DOHH2 (cell line): ENCODE measurements at regions not wholly inside any gene's neighbourhood (a gene's known extent, or its start where the extent isn't known, plus 50 kb on each side); places are given as distances from the start of the nearest gene placed in this dataset.

Source experiments
- H3F3A ChIP-seq: fragments of 200-600 bp; sonication (generic), shearing (Covaris generic); 2 replicates; pipeline ENCODE4 v1.6.0; 2016; ENCODE audit warnings: antibody characterized with exemption, mild to moderate bottlenecking; ENCODE audit not compliant: control insufficient read depth, insufficient read depth
- H3K27ac ChIP-seq: fragments of 200-600 bp; sonication (generic); 2 replicates; pipeline ENCODE4 v1.5.1; 2014; ENCODE audit warnings: low read depth, mild to moderate bottlenecking, low read length, moderate library complexity
- H3K27me3 ChIP-seq: fragments of 200-600 bp; sonication (generic); 2 replicates; pipeline ENCODE4 v1.6.1; 2014; ENCODE audit warnings: mild to moderate bottlenecking, low read length, mixed read lengths; ENCODE audit not compliant: control insufficient read depth
- H3K36me3 ChIP-seq: fragments of 200-600 bp; sonication (generic); 2 replicates; pipeline ENCODE4 v1.6.1; 2014; ENCODE audit warnings: mild to moderate bottlenecking, low read length, moderate library complexity, mixed read lengths; ENCODE audit not compliant: control insufficient read depth
- H3K4me1 ChIP-seq: fragments of 200-600 bp; sonication (generic); 2 replicates; pipeline ENCODE4 v1.6.1; 2014; ENCODE audit warnings: mild to moderate bottlenecking, low read length, mixed read lengths; ENCODE audit not compliant: control insufficient read depth
- H3K4me2 ChIP-seq: fragments of 200-600 bp; sonication (generic); 2 replicates; pipeline ENCODE4 v1.6.0; 2014; ENCODE audit warnings: mild to moderate bottlenecking, low read length, moderate library complexity
- H3K4me3 ChIP-seq: fragments of 200-600 bp; sonication (generic); 2 replicates; pipeline ENCODE4 v1.5.1; 2014; ENCODE audit warnings: mild to moderate bottlenecking, low read length, mixed read lengths
- H3K79me2 ChIP-seq: fragments of 200-600 bp; sonication (generic); 2 replicates; pipeline ENCODE4 v1.6.1; 2014; ENCODE audit warnings: mild to moderate bottlenecking, low read length, mixed read lengths; ENCODE audit not compliant: control insufficient read depth
- H3K9me2 ChIP-seq: fragments of 200-600 bp; sonication (generic); replicated peaks from 2 replicates; pipeline ENCODE4 v1.6.1; 2014; ENCODE audit warnings: mild to moderate bottlenecking, low read length, mixed read lengths; ENCODE audit not compliant: control insufficient read depth
- H3K9me3 ChIP-seq: fragments of 200-600 bp; sonication (generic); 2 replicates; pipeline ENCODE4 v1.6.1; 2014; ENCODE audit warnings: antibody characterized with exemption, low read length, mixed read lengths; ENCODE audit not compliant: control insufficient read depth, insufficient read depth
- H4K20me1 ChIP-seq: fragments of 200-600 bp; sonication (generic); 2 replicates; pipeline ENCODE4 v1.6.0; 2014; ENCODE audit warnings: low read depth, mild to moderate bottlenecking, antibody characterized with exemption, low read length, moderate library complexity; ENCODE audit not compliant: control insufficient read depth, insufficient read depth
- CTCF ChIP-seq: fragments of 200-600 bp; sonication (generic); IDR thresholded peaks from one replicate; pipeline ENCODE4 v1.5.1; 2014; ENCODE audit warnings: antibody characterized with exemption, mild to moderate bottlenecking, low read depth, low read length; ENCODE audit not compliant: poor library complexity, severe bottlenecking
- EZH2phosphoT487 ChIP-seq: fragments of 200-600 bp; sonication (generic); IDR thresholded peaks from 2 replicates; pipeline ENCODE4 v1.6.1; 2017; ENCODE audit warnings: borderline replicate concordance, mild to moderate bottlenecking, antibody characterized with exemption, low read length, moderate library complexity, mixed read lengths

GRCh38 chr2:137873536-137874244, 90.6 kb upstream of the HNMT start:
- Histone ChIP-seq H3F3A (no peaks in the 10 kb centered on the region), H3K9me2 (no peaks in the 10 kb centered on the region), H3K4me2 (no peak overlapping the region), H3K36me3 (no peaks in the 10 kb centered on the region), H3K4me3 (no peak overlapping the region), H3K79me2 (no peaks in the 10 kb centered on the region), H3K27ac (no peak overlapping the region), H3K4me1 (no peaks in the 10 kb centered on the region), H4K20me1 (no peaks in the 10 kb centered on the region), H3K9me3 (no peaks in the 10 kb centered on the region), H3K27me3 (no peaks in the 10 kb centered on the region)
- TF ChIP-seq CTCF (no peak), EZH2phosphoT487 (no peak)

- Histone ChIP-seq H3K27me3 (no peaks in the 10 kb centered on the region), H4K20me1 (no peaks in the 10 kb centered on the region), H3K4me1 (no peaks in the 10 kb centered on the region), H3K79me2 (no peaks in the 10 kb centered on the region), H3K9me3 (no peaks in the 10 kb centered on the region), H3K27ac (no peak overlapping the region), H3K36me3 (no peaks in the 10 kb centered on the region), H3K4me3 (no peak overlapping the region), H3F3A (no peaks in the 10 kb centered on the region), H3K4me2 (no peak overlapping the region), H3K9me2 (no peaks in the 10 kb centered on the region)
- TF ChIP-seq CTCF (no peak), EZH2phosphoT487 (no peak)
Measured at GRCh38 chr2:137879121-137879520, 85.2 kb upstream of the HNMT start.

- no peak for TF ChIP-seq CTCF
- TF ChIP-seq EZH2phosphoT487 = no peak
- no peak overlapping the region for H3K4me3 ChIP-seq
- H3K9me3 ChIP-seq = no peaks in the 10 kb centered on the region
- H3K4me2 ChIP-seq = no peak overlapping the region
- H4K20me1 ChIP-seq = no peaks in the 10 kb centered on the region
- no peak overlapping the region for H3K27ac ChIP-seq
- no peaks in the 10 kb centered on the region for H3K4me1 ChIP-seq
- no peaks in the 10 kb centered on the region for H3K36me3 ChIP-seq
- no peaks in the 10 kb centered on the region for H3F3A ChIP-seq
- no peaks in the 10 kb centered on the region for H3K79me2 ChIP-seq
- no peaks in the 10 kb centered on the region for H3K27me3 ChIP-seq
- H3K9me2 ChIP-seq = no peaks in the 10 kb centered on the region
Measured at GRCh38 chr2:137881711-137882110, 82.6 kb upstream of the HNMT start.
